Fibroblast of pulmonary artery (primary cell): ENCODE measurements at regions not wholly inside any gene's neighbourhood (a gene's known extent, or its start where the extent isn't known, plus 50 kb on each side); places are given as distances from the start of the nearest gene placed in this dataset.

Experiments
- DNase-seq: peaks from one replicate; pipeline ENCODE4 v3.0.0-alpha.2; 2010; ENCODE audit warnings: low read depth
- H3K4me3 ChIP-seq: replicated peaks from 2 replicates; pipeline ENCODE4 v1.5.1; 2011; ENCODE audit warnings: low read depth, mild to moderate bottlenecking, control low read depth, low read length, moderate library complexity
- TF ChIP-seq, protein P1 (sequence below): IDR thresholded peaks from 2 replicates; pipeline ENCODE4 v1.5.1; 2011; ENCODE audit warnings: mild to moderate bottlenecking, control low read depth, low read length, inconsistent platforms; ENCODE audit errors: missing control alignments

DNA sequence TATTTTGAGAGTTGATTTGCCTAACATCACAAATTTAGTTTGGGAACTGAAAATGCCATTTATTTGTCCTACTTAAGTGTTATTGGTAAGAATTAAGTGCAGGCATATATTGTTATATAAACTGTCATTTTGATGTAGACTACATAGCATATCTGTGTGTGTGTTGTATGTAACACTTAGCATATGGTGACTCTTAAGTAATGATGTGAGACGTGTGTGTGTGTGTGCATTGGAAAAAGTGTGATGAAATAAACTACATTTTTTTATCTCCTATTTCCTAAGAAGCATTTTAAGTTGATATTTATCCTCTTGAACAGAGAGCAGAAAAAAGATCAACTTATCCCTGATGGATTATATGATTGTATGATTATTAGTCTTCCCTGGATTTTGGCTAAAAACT, 588.2 kb upstream of the SUCLG2 start:
- H3K4me3 ChIP-seq, result no peak overlapping the region
- TF ChIP-seq, protein P1, sequence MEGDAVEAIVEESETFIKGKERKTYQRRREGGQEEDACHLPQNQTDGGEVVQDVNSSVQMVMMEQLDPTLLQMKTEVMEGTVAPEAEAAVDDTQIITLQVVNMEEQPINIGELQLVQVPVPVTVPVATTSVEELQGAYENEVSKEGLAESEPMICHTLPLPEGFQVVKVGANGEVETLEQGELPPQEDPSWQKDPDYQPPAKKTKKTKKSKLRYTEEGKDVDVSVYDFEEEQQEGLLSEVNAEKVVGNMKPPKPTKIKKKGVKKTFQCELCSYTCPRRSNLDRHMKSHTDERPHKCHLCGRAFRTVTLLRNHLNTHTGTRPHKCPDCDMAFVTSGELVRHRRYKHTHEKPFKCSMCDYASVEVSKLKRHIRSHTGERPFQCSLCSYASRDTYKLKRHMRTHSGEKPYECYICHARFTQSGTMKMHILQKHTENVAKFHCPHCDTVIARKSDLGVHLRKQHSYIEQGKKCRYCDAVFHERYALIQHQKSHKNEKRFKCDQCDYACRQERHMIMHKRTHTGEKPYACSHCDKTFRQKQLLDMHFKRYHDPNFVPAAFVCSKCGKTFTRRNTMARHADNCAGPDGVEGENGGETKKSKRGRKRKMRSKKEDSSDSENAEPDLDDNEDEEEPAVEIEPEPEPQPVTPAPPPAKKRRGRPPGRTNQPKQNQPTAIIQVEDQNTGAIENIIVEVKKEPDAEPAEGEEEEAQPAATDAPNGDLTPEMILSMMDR, result no peak
- DNase-seq, result no peak

DNA sequence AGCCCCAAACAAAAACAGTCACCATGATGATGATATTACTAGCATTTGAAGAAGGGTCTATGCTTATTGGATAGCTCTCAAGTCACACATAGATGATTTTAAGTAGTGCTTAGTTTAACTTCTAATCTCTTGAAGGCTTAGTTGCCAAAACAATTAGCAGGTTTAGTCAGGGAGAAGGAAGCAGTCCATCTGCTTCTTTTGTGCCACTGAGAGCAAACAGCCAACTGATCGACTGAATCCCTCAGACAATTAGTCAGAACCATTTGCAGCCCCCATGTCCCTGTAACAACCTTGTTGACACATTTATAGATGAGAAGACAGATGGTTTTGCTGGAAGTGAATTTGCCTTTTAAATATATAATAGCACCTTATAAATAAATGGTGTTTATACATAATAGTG, 585.1 kb upstream of the SUCLG2 start:
- TF ChIP-seq, protein P1, result no peak
- no peak for DNase-seq
- H3K4me3 ChIP-seq, result no peak overlapping the region

DNA sequence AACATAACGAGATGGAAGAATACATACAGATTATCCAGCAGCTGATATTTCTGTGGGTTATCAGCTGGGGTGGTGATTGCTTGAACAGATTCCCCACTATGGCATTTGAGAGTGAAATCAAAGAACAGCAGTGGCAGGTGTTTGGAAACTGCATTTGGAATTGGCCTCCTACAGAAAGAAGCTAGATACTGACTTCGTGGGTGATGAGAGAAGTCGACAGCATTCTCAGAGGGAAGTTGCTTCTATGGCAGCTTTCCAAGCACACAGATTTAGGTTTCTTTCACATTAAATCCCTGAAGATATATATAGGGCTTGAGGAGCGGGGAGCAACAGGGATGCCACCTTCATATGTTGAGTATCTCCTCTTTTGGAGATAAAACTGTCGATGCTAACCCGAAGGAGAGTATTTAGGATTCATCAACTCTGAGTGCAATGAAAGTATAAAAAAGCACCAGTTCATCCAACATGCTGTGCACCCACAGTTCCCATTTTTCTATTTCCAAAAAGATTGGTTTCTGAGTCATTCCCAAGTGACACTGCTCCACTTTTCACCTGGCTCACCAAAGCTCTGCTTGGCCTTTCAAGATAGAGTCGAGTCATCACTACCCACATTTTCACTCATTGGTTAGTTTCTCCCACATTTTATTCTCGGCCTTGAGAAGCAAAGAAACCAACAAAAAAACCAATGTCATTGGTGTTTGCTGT, 579.8 kb upstream of the SUCLG2 start:
- no peak overlapping the region for H3K4me3 ChIP-seq
- TF ChIP-seq, protein P1, result no peak
- no peak for DNase-seq

DNA sequence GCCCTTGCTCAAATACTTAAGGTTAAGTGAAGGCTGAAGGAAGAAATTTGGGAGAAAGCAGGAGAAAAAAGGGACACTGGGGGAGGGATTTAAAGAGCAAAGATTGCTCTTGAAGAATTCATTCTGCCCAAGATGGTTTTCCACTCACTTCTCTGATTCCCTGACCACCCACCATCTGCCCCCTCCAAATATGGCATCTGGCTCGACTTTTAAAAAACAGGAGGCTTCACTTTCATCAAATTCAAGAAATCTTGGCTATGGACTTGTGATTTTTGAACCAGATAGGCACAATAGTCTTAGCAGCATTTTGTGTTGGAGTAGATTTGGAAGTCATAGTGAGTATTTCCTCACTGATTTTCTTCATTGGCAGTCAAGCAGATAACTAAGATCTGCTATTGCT, 574.4 kb upstream of the SUCLG2 start:
- H3K4me3 ChIP-seq, result no peak overlapping the region
- no peak for DNase-seq
- TF ChIP-seq, protein P1, result no peak

DNA sequence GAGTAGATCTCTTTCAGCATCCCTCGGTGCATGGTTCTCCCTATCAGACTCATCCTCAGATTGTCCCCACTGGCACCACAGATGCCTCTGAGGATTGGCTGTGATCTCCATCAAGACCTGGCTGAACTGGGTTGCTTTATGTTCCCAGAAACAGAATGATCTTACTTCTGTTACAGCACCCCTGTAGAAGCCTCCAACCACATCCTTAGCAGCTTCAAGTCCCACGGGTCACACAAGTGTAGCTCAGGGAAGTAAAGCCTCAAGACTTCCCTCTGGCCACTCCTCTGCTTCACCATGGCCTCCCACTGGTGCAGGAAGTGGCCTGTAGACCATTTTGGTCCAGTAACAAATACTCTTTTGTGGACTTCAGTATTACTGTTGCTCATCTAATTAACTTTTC, 566.4 kb upstream of the SUCLG2 start:
- TF ChIP-seq, protein P1, result no peak
- H3K4me3 ChIP-seq, result no peak overlapping the region
- no peak for DNase-seq

DNA sequence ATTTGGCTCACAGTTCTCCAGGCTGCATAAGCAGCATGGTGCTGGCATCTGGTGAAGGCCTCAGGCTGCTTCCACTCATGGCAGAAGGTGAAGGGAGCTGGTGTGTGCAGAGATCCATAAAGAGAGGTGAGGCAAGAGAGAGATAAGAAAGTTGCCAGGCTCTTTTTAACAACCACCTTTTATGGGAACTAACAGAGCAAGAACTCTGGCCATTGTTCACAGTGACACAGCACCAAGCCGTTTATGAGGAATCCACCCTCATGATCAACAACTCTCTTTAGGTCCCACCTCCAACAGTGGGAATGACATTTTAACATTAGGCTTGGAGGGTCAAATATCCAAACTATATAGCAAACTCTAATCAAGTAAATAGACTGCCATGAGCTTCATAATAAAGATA, 557.2 kb upstream of the SUCLG2 start:
- no peak for DNase-seq
- TF ChIP-seq, protein P1, result no peak
- no peak overlapping the region for H3K4me3 ChIP-seq

DNA sequence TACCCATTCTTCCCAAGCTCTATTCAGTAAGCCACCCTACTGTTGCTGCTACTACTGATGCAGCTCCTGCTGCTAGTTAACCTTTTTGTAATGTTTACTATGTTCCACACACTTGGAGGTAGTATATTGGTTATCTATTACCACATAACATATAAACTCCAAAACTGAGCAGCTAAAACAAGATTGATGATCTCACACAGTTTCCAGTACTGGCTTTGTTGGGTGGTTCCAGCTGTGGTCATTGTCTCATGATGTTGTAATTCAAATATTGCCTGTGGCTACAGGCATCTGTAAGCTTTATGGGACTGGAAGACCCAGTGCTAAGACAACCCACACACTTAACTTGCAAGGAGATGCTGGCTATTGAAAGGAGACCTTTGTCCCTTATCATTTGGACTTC, 556.2 kb upstream of the SUCLG2 start:
- no peak overlapping the region for H3K4me3 ChIP-seq
- DNase-seq, result no peak
- TF ChIP-seq, protein P1, result no peak
